ENCODE measurements at regions not wholly inside any gene's neighbourhood (a gene's known extent, or its start where the extent isn't known, plus 50 kb on each side); places are given as distances from the start of the nearest gene placed in this dataset.

- Histone ChIP-seq H3K4me3 (ENCODE audit: extremely low read depth, insufficient read depth, low read length, poor library complexity, severe bottlenecking) (no peak overlapping the region), H3K36me3 (ENCODE audit: control insufficient read depth, insufficient read depth, low read length) (no peaks in the 10 kb centered on the region), H3K9me3 (ENCODE audit: control insufficient read depth, low read length) (no peaks in the 10 kb centered on the region), H3K4me1 (ENCODE audit: control insufficient read depth, insufficient read depth, low read length, poor library complexity, severe bottlenecking) (no peaks in the 10 kb centered on the region), H3K27ac (ENCODE audit: low read depth, low read length, severe bottlenecking) (no peak overlapping the region)
- WGBS, 2 experiments (ENCODE audit: insufficient coverage in 2 of 2) = 94 to 96% methylated on average over 2 of the region's 5 CpGs
Observed at GRCh38 chr5:124480964-124481363, 265.5 kb downstream of the ZNF608 start.

GRCh38 chr5:124480022-124480421, 266.4 kb downstream of the ZNF608 start:
- no peak overlapping the region for H3K4me3 ChIP-seq (ENCODE audit: extremely low read depth, insufficient read depth, low read length, poor library complexity, severe bottlenecking)
- no peaks in the 10 kb centered on the region for H3K36me3 ChIP-seq (ENCODE audit: control insufficient read depth, insufficient read depth, low read length)
- H3K9me3 ChIP-seq (ENCODE audit: control insufficient read depth, low read length) = no peaks in the 10 kb centered on the region
- no peaks in the 10 kb centered on the region for H3K4me1 ChIP-seq (ENCODE audit: control insufficient read depth, insufficient read depth, low read length, poor library complexity, severe bottlenecking)
- 100% methylated on average over 1 of the region's 1 CpG; no CpG with 5 or more reads in 1 of the 2 experiments for WGBS, 2 experiments (ENCODE audit: insufficient coverage in 2 of 2)
- no peak overlapping the region for H3K27ac ChIP-seq (ENCODE audit: low read depth, low read length, severe bottlenecking)

GRCh38 chr5:124478264-124478663, 268.2 kb downstream of the ZNF608 start:
- 75 to 80% methylated on average over 1 of the region's 1 CpG for WGBS, 2 experiments (ENCODE audit: insufficient coverage in 2 of 2)
- no peak overlapping the region for H3K27ac ChIP-seq (ENCODE audit: low read depth, low read length, severe bottlenecking)

GRCh38 chr5:124477577-124477976, 268.9 kb downstream of the ZNF608 start:
- Histone ChIP-seq H3K4me1 (ENCODE audit: control insufficient read depth, insufficient read depth, low read length, poor library complexity, severe bottlenecking) (no peaks in the 10 kb centered on the region), H3K9me3 (ENCODE audit: control insufficient read depth, low read length) (no peaks in the 10 kb centered on the region), H3K36me3 (ENCODE audit: control insufficient read depth, insufficient read depth, low read length) (no peaks in the 10 kb centered on the region), H3K27ac (ENCODE audit: low read depth, low read length, severe bottlenecking) (no peak overlapping the region), H3K4me3 (ENCODE audit: extremely low read depth, insufficient read depth, low read length, poor library complexity, severe bottlenecking) (no peak overlapping the region)
- 50% methylated on average over 1 of the region's 2 CpGs; no CpG with 5 or more reads in 1 of the 2 experiments for WGBS, 2 experiments (ENCODE audit: insufficient coverage in 2 of 2)

More at GRCh38 chr5:124478264-124478663, 268.2 kb downstream of the ZNF608 start:
- Histone ChIP-seq H3K4me3 (ENCODE audit: extremely low read depth, insufficient read depth, low read length, poor library complexity, severe bottlenecking) (no peak overlapping the region), H3K9me3 (ENCODE audit: control insufficient read depth, low read length) (no peaks in the 10 kb centered on the region), H3K4me1 (ENCODE audit: control insufficient read depth, insufficient read depth, low read length, poor library complexity, severe bottlenecking) (no peaks in the 10 kb centered on the region), H3K36me3 (ENCODE audit: control insufficient read depth, insufficient read depth, low read length) (no peaks in the 10 kb centered on the region)

- no peak overlapping the region for H3K4me3 ChIP-seq (ENCODE audit: extremely low read depth, insufficient read depth, low read length, poor library complexity, severe bottlenecking)
- no peaks in the 10 kb centered on the region for H3K9me3 ChIP-seq (ENCODE audit: control insufficient read depth, low read length)
- no peaks in the 10 kb centered on the region for H3K36me3 ChIP-seq (ENCODE audit: control insufficient read depth, insufficient read depth, low read length)
- no peaks in the 10 kb centered on the region for H3K4me1 ChIP-seq (ENCODE audit: control insufficient read depth, insufficient read depth, low read length, poor library complexity, severe bottlenecking)
- WGBS, 2 experiments (ENCODE audit: insufficient coverage in 2 of 2) = 60 to 100% methylated on average over 1 of the region's 1 CpG
- no peak overlapping the region for H3K27ac ChIP-seq (ENCODE audit: low read depth, low read length, severe bottlenecking)
Observed at GRCh38 chr5:124477062-124477461, 269.4 kb downstream of the ZNF608 start.

GRCh38 chr5:124474528-124475215, 271.8 kb downstream of the ZNF608 start:
- Histone ChIP-seq H3K9me3 (ENCODE audit: control insufficient read depth, low read length) (no peaks in the 10 kb centered on the region), H3K27ac (ENCODE audit: low read depth, low read length, severe bottlenecking) (no peak overlapping the region), H3K4me1 (ENCODE audit: control insufficient read depth, insufficient read depth, low read length, poor library complexity, severe bottlenecking) (no peaks in the 10 kb centered on the region), H3K4me3 (ENCODE audit: extremely low read depth, insufficient read depth, low read length, poor library complexity, severe bottlenecking) (no peak overlapping the region), H3K36me3 (ENCODE audit: control insufficient read depth, insufficient read depth, low read length) (no peaks in the 10 kb centered on the region)
- no CpG with 5 or more reads among the region's 3 CpGs for WGBS, 2 experiments (ENCODE audit: insufficient coverage in 2 of 2)

- Histone ChIP-seq H3K36me3 (ENCODE audit: control insufficient read depth, insufficient read depth, low read length) (no peaks in the 10 kb centered on the region), H3K4me3 (ENCODE audit: extremely low read depth, insufficient read depth, low read length, poor library complexity, severe bottlenecking) (no peak overlapping the region), H3K27ac (ENCODE audit: low read depth, low read length, severe bottlenecking) (no peak overlapping the region), H3K4me1 (ENCODE audit: control insufficient read depth, insufficient read depth, low read length, poor library complexity, severe bottlenecking) (no peaks in the 10 kb centered on the region), H3K9me3 (ENCODE audit: control insufficient read depth, low read length) (no peaks in the 10 kb centered on the region)
- 28% methylated on average over 2 of the region's 5 CpGs; no CpG with 5 or more reads in 1 of the 2 experiments for WGBS, 2 experiments (ENCODE audit: insufficient coverage in 2 of 2)
Observed at GRCh38 chr5:124468671-124469411, 277.6 kb downstream of the ZNF608 start.

GRCh38 chr5:124467745-124468144, 278.7 kb downstream of the ZNF608 start:
- WGBS, 2 experiments (ENCODE audit: insufficient coverage in 2 of 2) = 100% methylated on average over 1 of the region's 1 CpG; no CpG with 5 or more reads in 1 of the 2 experiments
- H3K36me3 ChIP-seq (ENCODE audit: control insufficient read depth, insufficient read depth, low read length) = no peaks in the 10 kb centered on the region
- H3K4me1 ChIP-seq (ENCODE audit: control insufficient read depth, insufficient read depth, low read length, poor library complexity, severe bottlenecking) = no peaks in the 10 kb centered on the region
- H3K9me3 ChIP-seq (ENCODE audit: control insufficient read depth, low read length) = peaks cover 10% of the 10 kb centered on the region
- no peak overlapping the region for H3K4me3 ChIP-seq (ENCODE audit: extremely low read depth, insufficient read depth, low read length, poor library complexity, severe bottlenecking)
- H3K27ac ChIP-seq (ENCODE audit: low read depth, low read length, severe bottlenecking) = no peak overlapping the region

GRCh38 chr5:124466011-124466410, 280.4 kb downstream of the ZNF608 start:
- Histone ChIP-seq H3K27ac (ENCODE audit: low read depth, low read length, severe bottlenecking) (no peak overlapping the region), H3K36me3 (ENCODE audit: control insufficient read depth, insufficient read depth, low read length) (no peaks in the 10 kb centered on the region), H3K9me3 (ENCODE audit: control insufficient read depth, low read length) (peaks cover 12% of the 10 kb centered on the region), H3K4me3 (ENCODE audit: extremely low read depth, insufficient read depth, low read length, poor library complexity, severe bottlenecking) (no peak overlapping the region), H3K4me1 (ENCODE audit: control insufficient read depth, insufficient read depth, low read length, poor library complexity, severe bottlenecking) (no peaks in the 10 kb centered on the region)
- 100% methylated on average over 2 of the region's 4 CpGs; no CpG with 5 or more reads in 1 of the 2 experiments for WGBS, 2 experiments (ENCODE audit: insufficient coverage in 2 of 2)

GRCh38 chr5:124463851-124464250, 282.6 kb downstream of the ZNF608 start:
- 80 to 100% methylated on average over 1 of the region's 3 CpGs for WGBS, 2 experiments (ENCODE audit: insufficient coverage in 2 of 2)
- H3K36me3 ChIP-seq (ENCODE audit: control insufficient read depth, insufficient read depth, low read length) = no peaks in the 10 kb centered on the region
- H3K4me1 ChIP-seq (ENCODE audit: control insufficient read depth, insufficient read depth, low read length, poor library complexity, severe bottlenecking) = no peaks in the 10 kb centered on the region
- H3K9me3 ChIP-seq (ENCODE audit: control insufficient read depth, low read length) = peaks cover 22% of the 10 kb centered on the region
- no peak overlapping the region for H3K27ac ChIP-seq (ENCODE audit: low read depth, low read length, severe bottlenecking)
- H3K4me3 ChIP-seq (ENCODE audit: extremely low read depth, insufficient read depth, low read length, poor library complexity, severe bottlenecking) = no peak overlapping the region

- Histone ChIP-seq H3K4me1 (ENCODE audit: control insufficient read depth, insufficient read depth, low read length, poor library complexity, severe bottlenecking) (no peaks in the 10 kb centered on the region), H3K4me3 (ENCODE audit: extremely low read depth, insufficient read depth, low read length, poor library complexity, severe bottlenecking) (no peak overlapping the region), H3K27ac (ENCODE audit: low read depth, low read length, severe bottlenecking) (no peak overlapping the region), H3K9me3 (ENCODE audit: control insufficient read depth, low read length) (peaks cover 22% of the 10 kb centered on the region), H3K36me3 (ENCODE audit: control insufficient read depth, insufficient read depth, low read length) (no peaks in the 10 kb centered on the region)
- WGBS, 2 experiments (ENCODE audit: insufficient coverage in 2 of 2) = no CpG with 5 or more reads among the region's 4 CpGs
Observed at GRCh38 chr5:124462751-124463150, 283.7 kb downstream of the ZNF608 start.
